GM12878 (cell line): ENCODE measurements at regions not wholly inside any gene's neighbourhood (a gene's known extent, or its start where the extent isn't known, plus 50 kb on each side); places are given as distances from the start of the nearest gene placed in this dataset.

Experiments
- ATAC-seq: fragments of 200-7000 bp; cut with Tn5 transposase; 3 replicates; pipeline ENCODE4 v1.9.1; 2020; ENCODE audit warnings: mild to moderate bottlenecking, moderate library complexity
- BruUV-seq: library from RNA; stranded (reverse); fragments of 400-500 nt; replicated peaks from 2 replicates; lab custom pipeline; 2021; lab: Mats Ljungman, UMichigan
- CTCF ChIA-PET: fragments of 300-600 bp; sonication (Branson Sonifier 250); formaldehyde crosslinking; extraction: SDS; loops from one replicate; lab custom pipeline; 2021; ENCODE audit warnings: inconsistent platforms; lab: Yijun Ruan, JAX
- POLR2A ChIA-PET: fragments of 350-600 bp; formaldehyde crosslinking; extraction: SDS; loops from one replicate; lab custom pipeline; 2021; ENCODE audit warnings: inconsistent platforms; lab: Charles Lee
- RAD21 ChIA-PET: fragments of 300-600 bp; sonication (Branson Sonifier 250); formaldehyde crosslinking; loops from one replicate; lab custom pipeline; 2023; ENCODE audit warnings: antibody characterized with exemption; ENCODE audit not compliant: unreplicated experiment; lab: Charles Lee
- SMC1A ChIA-PET: fragments of 300-600 bp; sonication (Branson Sonifier 250); formaldehyde crosslinking; loops from one replicate; lab custom pipeline; 2023; ENCODE audit not compliant: unreplicated experiment, uncharacterized antibody; lab: Charles Lee
- DNase-seq: peaks from one replicate; pipeline ENCODE4 v3.0.0-alpha.2; 2011; ENCODE audit warnings: low read depth, low spot score
- FAIRE-seq: peaks from 3 replicates; lab custom pipeline; 2011; peaks lifted over from hg19 to GRCh38; lab: Jason Lieb, UNC
- H2AFZ ChIP-seq: 2 replicates; pipeline ENCODE4 v1.6.0; 2011; ENCODE audit warnings: low read depth, low read length, control low read depth; ENCODE audit not compliant: control insufficient read depth
- H3K27ac ChIP-seq: 2 replicates; pipeline ENCODE4 v1.5.1; 2011; ENCODE audit warnings: control low read depth; ENCODE audit not compliant: control insufficient read depth, insufficient read depth
- H3K27me3 ChIP-seq, 2 experiments: replicated peaks in 1 of 2; 2 replicates each; pipeline versions ENCODE4 v1.6.0 to v1.6.1; 2011; ENCODE audit warnings: low read length in 1 of 2; ENCODE audit not compliant: control insufficient read depth in 2 of 2, insufficient read depth in 2 of 2
- H3K36me3 ChIP-seq, 2 experiments: 2 replicates each; pipeline ENCODE4 v1.5.1; 2011; ENCODE audit warnings: low read length in 1 of 2; ENCODE audit not compliant: control insufficient read depth in 2 of 2, insufficient read depth in 2 of 2
- H3K4me1 ChIP-seq: 2 replicates; pipeline ENCODE4 v1.6.1; 2011; ENCODE audit warnings: mild to moderate bottlenecking, low read length, moderate library complexity, mixed read lengths; ENCODE audit not compliant: control insufficient read depth, insufficient read depth
- H3K4me2 ChIP-seq: 2 replicates; pipeline ENCODE4 v1.6.0; 2011; ENCODE audit warnings: control low read depth; ENCODE audit not compliant: control insufficient read depth, insufficient read depth
- H3K4me3 ChIP-seq: fragments of 200-600 bp; sonication (generic); 2 replicates; pipeline ENCODE4 v1.5.1; 2016
- H3K79me2 ChIP-seq: 2 replicates; pipeline ENCODE4 v1.6.0; 2011; ENCODE audit warnings: low read length; ENCODE audit not compliant: control insufficient read depth, insufficient read depth
- H3K9ac ChIP-seq: 2 replicates; pipeline ENCODE4 v1.8.0; 2011; ENCODE audit warnings: low read length, control low read depth, mixed read lengths; ENCODE audit not compliant: control insufficient read depth, insufficient read depth
- H3K9me3 ChIP-seq: replicated peaks from 3 replicates; pipeline ENCODE4 v1.5.1; 2011; ENCODE audit warnings: mild to moderate bottlenecking, low read length; ENCODE audit not compliant: control insufficient read depth, insufficient read depth
- H4K20me1 ChIP-seq: 2 replicates; pipeline ENCODE4 v1.6.0; 2011; ENCODE audit not compliant: control insufficient read depth, insufficient read depth
- ATF7 ChIP-seq: fragments of 450-650 bp; IDR thresholded peaks from 2 replicates; pipeline ENCODE4 v1.6.1; 2016; ENCODE audit warnings: low read depth, mild to moderate bottlenecking
- BCL3 ChIP-seq: IDR thresholded peaks from 2 replicates; pipeline ENCODE4 v1.6.1; 2011; ENCODE audit warnings: borderline replicate concordance, low read depth, mild to moderate bottlenecking, moderate library complexity, low read length; ENCODE audit not compliant: insufficient read depth, poor library complexity, severe bottlenecking
- BHLHE40 ChIP-seq, 2 experiments: fragments of 450-650 bp in 1 of 2; IDR thresholded peaks; 2 replicates each; pipeline ENCODE4 v1.6.1; 2011 to 2017; ENCODE audit warnings: low read depth in 2 of 2, borderline replicate concordance in 1 of 2, improper control_type of control experiment in 1 of 2, low read length in 1 of 2, mild to moderate bottlenecking in 1 of 2
- CHD4 ChIP-seq: fragments of 200-600 bp; sonication (generic); IDR thresholded peaks from 2 replicates; pipeline ENCODE4 v1.6.1; 2016; ENCODE audit warnings: mild to moderate bottlenecking
- EED ChIP-seq: sonication (generic); IDR thresholded peaks from 2 replicates; pipeline ENCODE4 v1.6.1; 2016; ENCODE audit warnings: antibody characterized with exemption, low read depth
- KLF5 ChIP-seq: fragments of 450-650 bp; IDR thresholded peaks from 2 replicates; pipeline ENCODE4 v1.6.1; 2014; ENCODE audit warnings: mild to moderate bottlenecking; ENCODE audit not compliant: partially characterized antibody
- NFYB ChIP-seq: IDR thresholded peaks from 2 replicates; pipeline ENCODE4 v1.6.1; 2011; ENCODE audit warnings: low read depth, mild to moderate bottlenecking, low read length, improper control_type of control experiment, moderate library complexity; ENCODE audit not compliant: insufficient read depth
- POLR2AphosphoS2 ChIP-seq: IDR thresholded peaks from 2 replicates; pipeline ENCODE4 v1.6.1; 2011; ENCODE audit warnings: low read depth, mild to moderate bottlenecking, low read length, improper control_type of control experiment, moderate library complexity
- RFX5 ChIP-seq: IDR thresholded peaks from 2 replicates; pipeline ENCODE4 v1.6.1; 2011; ENCODE audit warnings: low read depth, low read length, improper control_type of control experiment
- SREBF2 ChIP-seq: IDR thresholded peaks from 2 replicates; pipeline ENCODE4 v1.6.1; 2012; ENCODE audit warnings: mild to moderate bottlenecking, low read length
- ZSCAN29 ChIP-seq: fragments of 450-650 bp; IDR thresholded peaks from 2 replicates; pipeline ENCODE4 v1.6.1; 2017; ENCODE audit warnings: mild to moderate bottlenecking, moderate library complexity
- ZZZ3 ChIP-seq: IDR thresholded peaks from 2 replicates; pipeline ENCODE4 v1.6.1; 2011; ENCODE audit warnings: low read depth; ENCODE audit not compliant: control insufficient read depth, insufficient read length
- WGBS: methylation state at CpG from one replicate; pipeline ENCODE4 v1.1.6; 2016; ENCODE audit warnings: low lambda C conversion rate; ENCODE audit not compliant: insufficient replicate concordance, insufficient coverage; ENCODE audit errors: missing lambda C conversion rate; 5-methylcytosine and 5-hydroxymethylcytosine counted together
- in situ Hi-C: fragments of 300-500 bp; cut with MboI; formaldehyde crosslinking; loops from 9 replicates; pipeline ENCODE4 v1.14.3; 2018; ENCODE audit warnings: mixed read lengths
- intact Hi-C: fragments of 100-400 bp; cut with micrococcal nuclease; formaldehyde crosslinking; loops from one replicate; pipeline ENCODE4 v1.14.2; 2022; ENCODE audit not compliant: unreplicated experiment
- TF ChIP-seq, protein P1 (sequence below): fragments of 450-650 bp; IDR thresholded peaks from 2 replicates; pipeline ENCODE4 v1.6.1; 2016; ENCODE audit warnings: mild to moderate bottlenecking

DNA sequence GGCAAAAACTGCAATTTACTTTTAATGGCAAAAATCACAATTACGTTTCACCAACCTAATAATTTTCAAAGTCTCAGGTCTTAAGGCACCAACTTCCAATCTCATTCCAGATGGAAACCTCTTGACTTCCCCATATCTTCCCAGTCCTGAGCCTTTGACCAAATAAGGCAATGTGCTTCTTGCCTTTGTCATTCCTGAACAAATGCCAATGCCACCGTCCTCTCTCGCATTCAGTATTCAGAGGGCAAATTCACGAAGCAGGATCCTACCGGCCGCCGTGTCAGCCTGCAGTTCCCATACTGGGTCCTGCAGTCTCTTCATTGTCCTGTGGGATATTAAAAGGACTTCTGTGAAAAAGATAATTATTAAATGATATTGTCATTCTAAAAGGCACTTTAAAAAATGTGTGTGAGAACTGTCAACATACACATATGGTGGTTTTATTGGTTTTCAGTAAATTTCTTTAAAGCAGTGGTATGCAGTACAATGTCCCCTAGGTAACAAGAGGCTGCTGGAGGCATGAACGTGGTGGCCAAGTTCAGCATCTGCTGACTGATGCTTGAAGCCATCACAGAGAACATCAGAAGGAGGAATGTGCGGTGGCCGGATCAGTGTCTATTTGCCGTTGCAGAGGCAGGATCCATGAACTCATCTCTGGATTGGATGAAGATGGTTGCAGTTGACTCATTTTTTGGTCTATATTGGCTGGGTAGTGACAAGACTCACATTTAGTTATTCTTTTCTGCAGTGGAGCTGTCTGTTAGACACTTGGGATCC is 101.4 kb upstream of the IRX4 start:
- no peak overlapping the region for H3K27ac ChIP-seq
- intact Hi-C loops = no loop called here
- no TSS peak for BruUV-seq
- H3K79me2 ChIP-seq = no peaks in the 10 kb centered on the region
- no peaks in the 10 kb centered on the region for H3K36me3 ChIP-seq
- H3K9me3 ChIP-seq = no peaks in the 10 kb centered on the region; the same call in 2 of the 3 replicates
- ChIA-PET RAD21 (no interaction called here), CTCF (no interaction called here), SMC1A (no interaction called here)
- H3K4me3 ChIP-seq = no peak overlapping the region
- H3K4me2 ChIP-seq = no peak overlapping the region
- FAIRE-seq (no peak), DNase-seq (no peak), ATAC-seq (no peak)
- in situ Hi-C loops = no loop called here
- TF ChIP-seq BHLHE40 (IDR thresholded peaks at IDR 0.05; ENCODE audit: borderline replicate concordance in 1 of 2, low read depth in 2 of 2, low read length in 1 of 2) (no peak), BCL3 (no peak), ATF7 (no peak)
- TF ChIP-seq, all 136 proteins: peak for 0
- WGBS = 60% methylated on average over 11 of the region's 11 CpGs
- Histone ChIP-seq H4K20me1 (no peaks in the 10 kb centered on the region), H3K27me3 (no peaks in the 10 kb centered on the region), H3K9ac (no peak overlapping the region), H3K4me1 (no peaks in the 10 kb centered on the region), H2AFZ (no peak overlapping the region)
- POLR2A ChIA-PET = no interaction called here

- DNase-seq = no peak
- BruUV-seq = no TSS peak
- in situ Hi-C loops = no loop called here
- RAD21 ChIA-PET = no interaction called here
- ATAC-seq = no peak
- intact Hi-C loops = no loop called here
- Histone ChIP-seq H3K36me3 (no peaks in the 10 kb centered on the region), H3K27me3 (no peaks in the 10 kb centered on the region), H3K4me2 (no peak overlapping the region), H2AFZ (no peak overlapping the region), H3K9ac (no peak overlapping the region), H3K9me3 (no peaks in the 10 kb centered on the region; the same call in 2 of the 3 replicates), H3K27ac (no peak overlapping the region), H4K20me1 (no peaks in the 10 kb centered on the region), H3K79me2 (no peaks in the 10 kb centered on the region), H3K4me3 (no peak overlapping the region), H3K4me1 (no peaks in the 10 kb centered on the region)
- SMC1A ChIA-PET = no interaction called here
- TF ChIP-seq CHD4 (no peak), POLR2AphosphoS2 (no peak), NFYB (no peak), KLF5 (no peak), RFX5 (no peak), ZZZ3 (no peak), ZSCAN29 (no peak), EED (no peak), SREBF2 (no peak)
- TF ChIP-seq, protein P1, sequence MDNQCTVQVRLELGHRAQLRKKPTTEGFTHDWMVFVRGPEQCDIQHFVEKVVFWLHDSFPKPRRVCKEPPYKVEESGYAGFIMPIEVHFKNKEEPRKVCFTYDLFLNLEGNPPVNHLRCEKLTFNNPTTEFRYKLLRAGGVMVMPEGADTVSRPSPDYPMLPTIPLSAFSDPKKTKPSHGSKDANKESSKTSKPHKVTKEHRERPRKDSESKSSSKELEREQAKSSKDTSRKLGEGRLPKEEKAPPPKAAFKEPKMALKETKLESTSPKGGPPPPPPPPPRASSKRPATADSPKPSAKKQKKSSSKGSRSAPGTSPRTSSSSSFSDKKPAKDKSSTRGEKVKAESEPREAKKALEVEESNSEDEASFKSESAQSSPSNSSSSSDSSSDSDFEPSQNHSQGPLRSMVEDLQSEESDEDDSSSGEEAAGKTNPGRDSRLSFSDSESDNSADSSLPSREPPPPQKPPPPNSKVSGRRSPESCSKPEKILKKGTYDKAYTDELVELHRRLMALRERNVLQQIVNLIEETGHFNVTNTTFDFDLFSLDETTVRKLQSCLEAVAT = no peak
- CTCF ChIA-PET = interaction anchor here (0.6 kb wide), 1 partner anchor 341 kb away, joined by 3 read pairs; no protein-coding TSS in a partner anchor
- FAIRE-seq = no peak
- POLR2A ChIA-PET = no interaction called here
- 62% methylated on average over 18 of the region's 18 CpGs for WGBS
Measured at GRCh38 chr5:1983401-1983800, 100.7 kb upstream of the IRX4 start.
